HG02884 (cell line): ENCODE measurements at regions not wholly inside any gene's neighbourhood (a gene's known extent, or its start where the extent isn't known, plus 50 kb on each side); places are given as distances from the start of the nearest gene placed in this dataset.
"Not testable (repeated sequence)": the region's sequence is repeated elsewhere in the genome, so short reads cannot be mapped to it uniquely, and the experiment has no call there.

Experiments used
- ATAC-seq: cut with Tn5 transposase; IDR thresholded peaks from one replicate; pipeline ENCODE4 v1.9.1; 2021; ENCODE audit warnings: mild to moderate bottlenecking, moderate library complexity; ENCODE audit not compliant: unreplicated experiment

DNA sequence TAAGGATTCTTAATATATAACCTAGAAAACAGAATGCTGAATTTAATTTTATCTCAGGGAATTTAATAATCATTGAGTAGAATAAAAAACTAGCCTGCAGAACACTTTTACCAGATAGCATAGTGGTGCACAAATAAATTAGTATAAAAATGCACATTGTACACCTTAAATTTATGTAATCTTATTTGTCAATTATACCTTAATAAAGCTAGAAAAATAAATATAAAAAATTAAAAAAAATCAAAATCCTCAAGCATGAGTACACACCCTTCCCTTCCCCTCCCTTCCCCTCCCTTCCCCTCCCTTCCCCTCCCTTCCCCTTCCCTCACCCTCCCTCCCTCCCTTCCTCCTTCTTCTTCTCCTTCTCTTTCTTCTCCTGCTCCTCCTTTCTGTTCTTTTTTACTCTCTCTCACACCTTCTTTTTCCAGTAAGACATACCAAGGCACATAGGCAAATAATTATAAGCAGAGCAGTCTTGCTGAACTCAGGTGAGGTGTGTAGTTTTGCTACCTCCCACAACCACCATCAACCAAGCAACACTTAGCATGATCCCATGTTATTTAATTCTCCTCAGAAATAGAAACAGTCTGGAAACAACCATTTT lies 1395.0 kb downstream of the ZPLD1 start:
- ATAC-seq, result no peak

DNA sequence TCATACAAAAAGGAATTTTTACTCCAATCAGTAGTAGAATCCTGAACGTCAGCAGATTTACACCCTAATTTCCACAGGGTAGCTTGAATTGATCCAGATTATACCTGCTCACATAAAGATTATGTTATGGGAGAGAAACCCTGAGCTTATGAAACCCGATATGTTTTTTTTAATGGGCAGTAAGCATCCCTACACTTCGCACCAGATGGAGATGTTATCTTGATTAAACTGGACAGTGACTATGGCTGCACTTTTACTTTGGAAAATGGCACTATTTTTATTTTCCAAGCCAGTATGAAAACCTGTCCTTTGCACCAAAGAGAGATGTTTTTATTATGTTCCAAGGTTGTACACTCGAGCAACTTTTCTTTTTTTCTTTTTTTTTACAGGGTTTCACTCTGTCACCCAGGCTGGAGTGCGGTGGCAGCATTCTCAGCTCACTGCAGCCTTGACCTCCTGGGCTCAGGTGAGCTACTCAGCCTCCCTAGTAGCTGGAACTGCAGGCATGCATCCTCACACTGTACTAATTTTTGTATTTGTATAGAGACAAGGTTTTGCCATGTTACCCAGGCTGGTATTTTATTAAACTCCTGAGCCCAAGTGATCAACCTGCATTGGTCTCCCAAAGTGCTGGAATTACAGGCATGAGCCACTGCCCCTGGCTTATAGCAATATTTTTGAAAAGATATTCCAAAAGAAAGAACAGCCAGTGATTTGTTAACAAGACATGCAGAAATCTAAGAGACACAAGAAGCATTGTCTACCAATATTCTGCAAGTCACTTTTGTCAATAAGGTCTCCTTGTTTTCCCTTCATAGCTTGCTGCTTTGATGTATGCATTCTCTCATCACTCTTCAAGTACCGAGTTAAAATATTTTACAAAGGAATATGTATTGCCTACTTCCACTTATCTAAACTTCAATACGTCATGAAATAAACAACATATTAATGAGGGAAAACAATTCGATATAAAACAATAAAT lies 1412.6 kb downstream of the ZPLD1 start:
- ATAC-seq, result no peak

DNA sequence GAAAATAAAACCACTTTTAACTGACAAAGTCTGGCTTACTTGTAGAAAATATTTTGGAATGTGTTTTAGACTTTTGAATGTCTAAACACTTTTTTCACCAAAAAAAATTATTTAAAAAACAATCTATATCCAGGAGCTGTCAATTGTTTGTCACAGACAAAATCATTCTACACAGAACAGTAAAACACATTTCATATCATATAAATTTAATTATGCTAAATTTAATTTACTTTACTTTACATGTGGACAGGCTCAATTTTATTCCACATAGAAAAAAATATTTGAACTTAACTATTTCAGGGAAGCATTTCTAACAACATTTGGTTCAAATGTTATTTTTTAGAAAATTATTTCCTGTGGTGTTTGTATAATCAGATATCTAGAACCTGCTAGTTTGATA lies 1417.0 kb downstream of the ZPLD1 start:
- ATAC-seq, result no peak

DNA sequence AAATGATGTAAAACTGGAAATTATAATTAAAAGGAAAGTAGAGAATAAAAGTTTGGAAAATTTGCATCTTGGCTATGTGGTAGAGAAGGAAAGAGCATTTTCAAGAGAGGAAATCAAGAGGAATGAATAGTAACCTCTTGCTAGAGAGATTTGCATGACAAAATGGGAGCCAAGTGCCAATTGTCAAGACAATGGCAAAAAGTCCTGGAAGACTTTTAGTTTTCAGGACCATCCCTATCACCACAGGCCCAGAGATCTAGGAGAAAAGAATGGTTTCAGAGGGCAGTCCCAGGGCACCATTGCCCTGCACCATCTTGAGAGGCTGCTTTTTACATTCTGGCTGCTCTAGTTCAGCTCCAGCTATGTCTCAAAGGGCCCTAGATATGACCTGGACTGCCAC lies 1427.6 kb downstream of the ZPLD1 start:
- ATAC-seq, result no peak

- ATAC-seq, result no peak
Measured at GRCh38 chr3:103863381-103863780, 1428.6 kb downstream of the ZPLD1 start.

- no peak for ATAC-seq
Measured at GRCh38 chr3:103866113-103866512, 1431.3 kb downstream of the ZPLD1 start.

DNA sequence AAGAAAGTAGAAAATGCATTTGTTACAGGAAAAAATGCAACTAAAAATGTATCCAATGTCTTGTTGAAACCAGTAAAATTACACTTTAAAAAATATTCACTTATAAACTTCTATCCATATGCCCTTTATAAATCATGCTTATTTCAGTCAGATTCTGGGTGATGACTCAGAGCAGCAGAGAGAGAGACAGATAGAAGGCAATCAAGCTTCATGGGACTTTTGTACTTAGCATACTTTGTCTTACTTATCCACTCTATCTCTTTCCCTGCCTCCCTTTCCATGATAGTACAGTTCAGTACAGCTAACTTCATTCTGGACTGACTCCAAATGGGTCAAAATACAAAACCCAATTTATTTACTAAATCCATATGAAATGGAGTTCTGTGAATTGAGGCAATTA lies 1438.2 kb downstream of the ZPLD1 start:
- no peak for ATAC-seq

- ATAC-seq, result no peak
Measured at GRCh38 chr3:103873897-103874545, 1439.2 kb downstream of the ZPLD1 start.

DNA sequence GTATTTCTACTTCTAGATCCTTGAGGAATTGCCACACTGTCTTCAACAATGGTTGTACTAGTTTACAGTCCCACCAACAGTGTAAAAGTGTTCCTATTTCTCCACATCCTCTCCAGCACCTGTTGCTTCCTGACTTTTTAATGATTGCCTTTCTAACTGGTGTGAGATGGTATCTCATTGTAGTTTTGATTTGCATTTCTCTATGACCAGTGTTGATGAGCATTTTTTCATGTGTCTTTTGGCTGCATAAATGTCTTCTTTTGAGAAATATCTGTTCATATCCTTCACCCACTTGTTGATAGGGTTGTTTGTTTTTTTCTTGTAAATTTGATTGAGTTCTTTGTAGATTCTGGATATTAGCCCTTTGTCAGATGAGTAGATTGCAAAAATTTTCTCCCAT lies 1447.0 kb downstream of the ZPLD1 start:
- ATAC-seq, result not testable (repeated sequence)

GRCh38 chr3:103889675-103890074 lies 1454.9 kb downstream of the ZPLD1 start:
- ATAC-seq, result no peak

DNA sequence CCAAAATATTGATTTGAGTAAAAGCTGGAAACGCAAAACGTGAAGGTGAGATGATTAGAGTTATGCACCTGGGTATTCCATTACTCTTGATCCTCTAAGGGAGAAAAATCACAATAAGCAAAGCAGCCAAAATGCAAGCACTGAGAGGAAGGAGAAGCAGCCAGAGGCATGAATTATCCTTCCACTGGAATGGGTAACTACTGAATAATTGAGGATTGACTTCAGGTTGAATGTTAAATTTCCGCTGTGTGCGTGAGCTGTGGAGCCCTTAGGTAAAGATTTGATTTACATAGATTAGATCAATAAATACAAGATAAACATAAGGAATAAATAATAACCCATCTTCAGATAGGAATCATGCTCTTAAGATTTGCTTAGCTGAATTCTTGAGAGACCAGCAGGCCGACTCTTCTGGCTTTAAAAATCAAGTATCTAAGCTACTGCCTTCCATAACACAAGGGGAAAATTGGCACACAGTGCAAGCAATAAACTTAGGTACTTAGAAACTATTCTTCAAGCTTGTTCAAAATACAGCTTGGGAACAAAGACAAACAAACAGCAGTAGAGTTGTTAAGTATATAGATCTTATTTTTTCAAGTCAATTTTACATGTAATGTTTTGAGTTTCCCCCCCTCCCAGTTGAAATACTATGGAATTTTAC lies 1459.5 kb downstream of the ZPLD1 start:
- ATAC-seq, result no peak

GRCh38 chr3:103899328-103899727 lies 1464.5 kb downstream of the ZPLD1 start:
- ATAC-seq, result no peak

- no peak for ATAC-seq
Measured at GRCh38 chr3:103904991-103905390, 1461.7 kb upstream of the ALCAM start.

GRCh38 chr3:103906304-103906703 lies 1460.4 kb upstream of the ALCAM start:
- ATAC-seq, result no peak

DNA sequence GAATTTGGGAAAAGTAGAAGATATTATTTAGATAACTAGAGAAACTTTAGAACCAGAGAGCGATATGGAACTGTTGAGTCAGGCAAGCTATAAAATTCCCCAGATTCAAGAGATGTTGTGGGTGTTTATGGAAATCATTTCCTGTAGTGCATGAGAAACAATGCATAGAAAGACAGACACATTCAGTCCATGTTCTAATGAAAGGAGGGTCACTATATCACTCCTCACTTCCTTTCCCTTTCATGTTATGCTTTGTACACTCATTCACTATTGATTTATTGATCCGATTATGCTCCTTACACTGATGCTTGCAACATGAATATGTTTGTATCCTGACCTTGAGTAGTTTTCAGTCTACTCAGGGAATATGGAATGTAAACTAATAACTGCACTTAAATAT lies 1459.9 kb upstream of the ALCAM start:
- no peak for ATAC-seq

DNA sequence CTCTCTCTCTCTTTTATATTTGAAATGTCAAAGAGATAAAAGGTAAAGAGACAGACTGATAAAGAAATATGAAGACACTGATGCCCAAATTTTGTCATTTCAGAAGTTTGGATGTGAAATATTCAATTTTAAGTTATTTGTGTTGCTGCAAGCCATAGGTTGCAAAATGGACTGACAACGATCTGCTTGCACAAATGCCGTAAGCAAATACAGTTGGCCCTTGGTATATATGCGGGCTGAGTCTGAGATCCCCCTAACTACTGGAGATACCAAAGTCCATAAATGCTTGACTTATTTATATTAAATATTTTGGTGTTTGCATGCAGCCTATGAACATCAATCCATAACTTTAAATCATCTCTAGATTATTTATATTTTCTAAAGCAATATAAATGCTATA lies 1459.1 kb upstream of the ALCAM start:
- ATAC-seq, result no peak

DNA sequence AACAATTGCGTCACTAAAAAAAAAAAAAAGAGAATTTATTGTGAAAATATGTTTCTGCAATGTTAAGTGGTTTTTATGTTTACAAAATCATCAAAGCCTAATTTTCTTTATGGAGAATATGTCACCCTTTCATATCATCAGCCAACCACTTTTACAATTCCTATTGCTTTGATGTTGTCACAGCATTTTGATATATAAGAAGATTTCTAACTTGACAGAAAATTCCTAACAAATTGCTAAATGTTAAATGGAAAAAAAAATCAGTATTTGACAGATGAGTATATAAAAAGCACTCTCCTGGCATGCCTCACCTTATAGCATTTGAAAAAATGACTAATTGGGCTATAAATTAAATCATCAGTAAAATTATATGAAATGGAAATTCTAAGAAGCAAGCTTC lies 1457.3 kb upstream of the ALCAM start:
- no peak for ATAC-seq

GRCh38 chr3:103918336-103918735 lies 1448.4 kb upstream of the ALCAM start:
- no peak for ATAC-seq

- no peak for ATAC-seq
Measured at GRCh38 chr3:103919327-103919726, 1447.4 kb upstream of the ALCAM start.

DNA sequence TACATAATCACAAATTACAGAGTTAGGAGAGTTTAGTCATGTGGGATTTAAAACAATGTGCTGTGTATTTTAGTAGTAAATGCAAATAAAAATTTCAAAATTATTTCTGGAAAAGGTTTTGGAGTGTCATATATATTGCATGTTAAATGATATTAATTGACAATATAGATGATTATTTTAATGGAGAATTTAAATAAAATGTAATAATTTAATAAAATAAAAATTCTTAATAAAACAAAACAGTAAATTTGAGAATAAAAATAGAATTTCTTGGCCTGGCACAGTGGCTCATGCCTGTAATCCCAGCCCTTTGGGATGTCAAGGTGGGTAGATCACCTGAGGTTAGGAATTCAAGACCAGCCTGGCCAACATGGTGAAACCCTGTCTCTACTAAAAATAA lies 1442.8 kb upstream of the ALCAM start:
- no peak for ATAC-seq

- ATAC-seq, result no peak
Measured at GRCh38 chr3:103924544-103924943, 1442.2 kb upstream of the ALCAM start.
